ENCODE measurements at regions not wholly inside any gene's neighbourhood (a gene's known extent, or its start where the extent isn't known, plus 50 kb on each side); places are given as distances from the start of the nearest gene placed in this dataset.

GRCh38 chr4:175891851-175892250, 79.8 kb upstream of the GPM6A start:
- TF ChIP-seq, protein P1, sequence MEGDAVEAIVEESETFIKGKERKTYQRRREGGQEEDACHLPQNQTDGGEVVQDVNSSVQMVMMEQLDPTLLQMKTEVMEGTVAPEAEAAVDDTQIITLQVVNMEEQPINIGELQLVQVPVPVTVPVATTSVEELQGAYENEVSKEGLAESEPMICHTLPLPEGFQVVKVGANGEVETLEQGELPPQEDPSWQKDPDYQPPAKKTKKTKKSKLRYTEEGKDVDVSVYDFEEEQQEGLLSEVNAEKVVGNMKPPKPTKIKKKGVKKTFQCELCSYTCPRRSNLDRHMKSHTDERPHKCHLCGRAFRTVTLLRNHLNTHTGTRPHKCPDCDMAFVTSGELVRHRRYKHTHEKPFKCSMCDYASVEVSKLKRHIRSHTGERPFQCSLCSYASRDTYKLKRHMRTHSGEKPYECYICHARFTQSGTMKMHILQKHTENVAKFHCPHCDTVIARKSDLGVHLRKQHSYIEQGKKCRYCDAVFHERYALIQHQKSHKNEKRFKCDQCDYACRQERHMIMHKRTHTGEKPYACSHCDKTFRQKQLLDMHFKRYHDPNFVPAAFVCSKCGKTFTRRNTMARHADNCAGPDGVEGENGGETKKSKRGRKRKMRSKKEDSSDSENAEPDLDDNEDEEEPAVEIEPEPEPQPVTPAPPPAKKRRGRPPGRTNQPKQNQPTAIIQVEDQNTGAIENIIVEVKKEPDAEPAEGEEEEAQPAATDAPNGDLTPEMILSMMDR (IDR thresholded peaks at IDR 0.05), result peak; percentile 38 to 56 (median 50)
- TF ChIP-seq POLR2A (IDR thresholded peaks at IDR 0.05), result no peak
